ENCODE measurements at regions not wholly inside any gene's neighbourhood (a gene's known extent, or its start where the extent isn't known, plus 50 kb on each side); places are given as distances from the start of the nearest gene placed in this dataset.

GRCh38 chr3:5304789-5305683, 117.5 kb downstream of the EDEM1 start:
- no peak for DNase-seq (ENCODE audit: low read depth)

DNA sequence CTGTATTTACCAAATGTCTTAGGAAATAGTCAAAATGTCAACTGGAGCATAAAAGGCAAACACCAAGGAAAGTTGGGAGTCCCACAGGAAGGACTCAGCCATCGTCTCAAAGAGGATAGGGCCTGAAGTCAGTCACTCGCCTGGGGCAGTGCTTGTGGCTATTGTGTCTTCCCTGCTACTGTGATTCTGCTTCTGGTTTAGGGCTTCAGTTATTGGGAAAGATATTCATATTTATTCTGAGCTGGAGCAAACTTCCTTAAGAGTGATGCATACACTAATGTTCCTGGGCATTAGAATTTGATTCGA, 118.1 kb downstream of the EDEM1 start:
- DNase-seq (ENCODE audit: low read depth): no peak

DNA sequence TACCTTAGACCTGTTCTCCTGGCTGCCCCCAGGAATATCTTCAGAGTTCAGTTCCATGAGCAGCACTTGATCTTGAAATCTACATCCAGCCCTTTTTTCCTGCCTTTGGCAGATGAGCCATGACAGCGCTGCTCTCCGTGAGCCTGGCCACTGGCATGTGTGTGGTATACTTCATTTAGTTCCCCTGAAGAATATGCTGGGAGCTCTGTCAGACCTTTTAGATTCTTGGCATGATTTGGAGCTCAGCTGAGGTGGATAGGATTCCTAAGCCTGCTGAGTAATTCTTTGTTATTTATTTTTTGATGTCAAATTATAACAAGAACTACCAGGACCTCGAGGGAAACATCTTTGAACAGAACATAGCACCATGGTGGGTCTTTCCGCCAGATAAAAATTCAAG, 121.7 kb downstream of the EDEM1 start:
- no peak for DNase-seq (ENCODE audit: low read depth)

GRCh38 chr3:5309602-5310001, 122.1 kb downstream of the EDEM1 start:
- no peak for DNase-seq (ENCODE audit: low read depth)

DNA sequence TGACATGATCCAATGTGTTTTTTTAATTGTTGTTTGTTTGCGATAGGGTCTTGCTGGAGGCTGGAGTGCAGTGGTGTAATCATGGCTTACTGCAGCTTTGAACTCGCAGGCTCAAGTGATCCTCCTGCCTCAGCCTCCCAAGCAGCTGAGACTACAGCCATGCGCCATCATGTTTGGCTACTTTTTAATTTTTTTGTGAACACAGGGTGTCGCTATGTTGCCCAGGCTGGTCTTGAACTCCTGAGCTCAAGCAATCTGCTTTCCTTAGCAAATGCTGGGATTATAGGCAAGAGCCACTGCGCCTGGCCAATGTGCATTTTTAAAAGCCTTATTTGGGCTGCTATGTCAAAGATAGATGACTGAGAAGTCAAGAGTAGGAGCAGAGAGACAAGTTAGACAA, 123.0 kb downstream of the EDEM1 start:
- no peak for DNase-seq (ENCODE audit: low read depth)

GRCh38 chr3:5312290-5312689, 124.8 kb downstream of the EDEM1 start:
- DNase-seq (ENCODE audit: low read depth): no peak

DNA sequence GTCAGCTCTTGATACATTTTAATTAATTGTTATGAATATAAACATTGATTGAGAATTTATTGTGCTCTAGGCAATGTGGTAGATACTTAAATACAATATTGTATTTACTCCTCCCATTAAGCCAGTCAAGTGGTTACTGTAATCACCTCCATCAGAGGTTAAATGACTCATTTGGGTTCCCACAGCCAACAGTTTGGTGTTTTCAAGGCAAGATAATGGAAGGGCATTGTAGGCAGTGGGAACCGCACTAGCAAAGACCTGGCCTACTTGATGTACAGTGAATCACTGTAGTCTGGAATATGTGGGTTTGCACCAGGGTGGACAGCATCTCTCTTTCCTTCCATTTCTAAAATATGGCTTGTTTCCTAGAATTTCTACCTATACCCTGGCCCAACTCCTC, 127.4 kb downstream of the EDEM1 start:
- DNase-seq (ENCODE audit: low read depth): no peak

GRCh38 chr3:5317557-5317956, 130.1 kb downstream of the EDEM1 start:
- DNase-seq (ENCODE audit: low read depth): no peak

GRCh38 chr3:5319454-5319853, 131.9 kb downstream of the EDEM1 start:
- DNase-seq (ENCODE audit: low read depth): no peak

DNA sequence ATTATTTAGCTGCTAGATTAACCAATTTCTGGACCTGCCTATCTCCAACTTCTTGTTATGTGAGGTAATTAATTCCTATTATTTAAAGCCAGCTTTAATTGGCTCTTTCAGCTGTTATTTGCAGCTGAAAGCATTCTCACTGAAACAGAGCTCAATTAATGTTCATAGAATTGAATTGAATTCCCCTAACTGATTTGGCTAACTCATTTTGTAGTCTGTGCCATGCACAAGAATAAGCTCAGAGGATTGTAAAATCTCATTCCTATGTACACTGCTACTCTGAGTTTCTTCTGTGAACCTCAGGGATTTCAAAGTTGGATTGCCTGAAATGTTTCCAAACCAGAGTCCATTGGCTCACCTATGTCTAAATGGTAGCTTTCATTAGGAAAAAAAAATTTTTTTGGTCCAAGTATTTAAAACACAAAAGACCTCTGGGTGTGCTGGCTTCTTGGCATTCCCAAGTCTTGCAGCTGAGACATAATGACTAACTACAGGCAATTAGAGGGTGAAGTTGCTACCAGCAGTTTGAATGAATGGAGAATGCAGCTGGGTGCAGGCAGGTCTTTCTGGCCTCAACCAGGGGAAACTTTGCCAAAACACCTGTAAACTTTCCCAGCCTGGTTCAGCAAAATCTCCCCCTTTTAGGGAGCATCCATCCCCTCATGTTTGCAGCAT, 134.3 kb downstream of the EDEM1 start:
- DNase-seq (ENCODE audit: low read depth): no peak

- DNase-seq (ENCODE audit: low read depth): no peak
Observed at GRCh38 chr3:5324780-5325179, 137.3 kb downstream of the EDEM1 start.

DNA sequence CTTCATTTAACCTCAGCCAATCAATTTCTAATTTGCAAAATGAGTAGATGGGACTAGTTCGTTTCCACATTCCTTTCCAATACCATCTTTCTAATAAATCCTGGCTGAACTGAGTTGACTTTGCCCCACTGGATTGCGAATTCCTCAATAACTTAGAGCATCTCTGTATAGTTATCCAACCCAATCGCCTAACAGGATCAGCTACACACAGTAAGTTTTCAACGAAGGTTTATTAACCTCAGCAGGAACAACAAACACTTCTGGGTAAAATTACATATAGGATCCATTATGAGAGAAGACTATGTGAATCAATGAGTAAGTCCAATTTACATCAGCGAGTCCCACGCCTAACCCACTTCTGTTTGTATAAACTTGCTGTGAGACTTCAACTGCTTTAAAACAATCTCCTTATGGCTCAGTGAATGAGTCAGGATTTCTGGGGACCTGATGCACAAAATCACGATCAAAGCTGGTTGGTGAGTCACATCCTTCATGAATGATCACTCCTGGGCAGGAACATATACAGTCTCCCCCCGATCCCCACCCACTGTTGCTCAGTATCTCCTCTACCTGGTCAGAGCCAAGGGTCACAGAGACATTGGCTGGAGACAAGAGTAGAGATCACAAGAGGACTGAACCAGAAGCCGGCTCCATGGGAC, 142.8 kb downstream of the EDEM1 start:
- peak; percentile 57 for DNase-seq (ENCODE audit: low read depth)

GRCh38 chr3:5331567-5332269, 144.2 kb downstream of the EDEM1 start:
- DNase-seq (ENCODE audit: low read depth): no peak

- no peak for DNase-seq (ENCODE audit: low read depth)
Observed at GRCh38 chr3:5332270-5332956, 144.9 kb downstream of the EDEM1 start.

DNA sequence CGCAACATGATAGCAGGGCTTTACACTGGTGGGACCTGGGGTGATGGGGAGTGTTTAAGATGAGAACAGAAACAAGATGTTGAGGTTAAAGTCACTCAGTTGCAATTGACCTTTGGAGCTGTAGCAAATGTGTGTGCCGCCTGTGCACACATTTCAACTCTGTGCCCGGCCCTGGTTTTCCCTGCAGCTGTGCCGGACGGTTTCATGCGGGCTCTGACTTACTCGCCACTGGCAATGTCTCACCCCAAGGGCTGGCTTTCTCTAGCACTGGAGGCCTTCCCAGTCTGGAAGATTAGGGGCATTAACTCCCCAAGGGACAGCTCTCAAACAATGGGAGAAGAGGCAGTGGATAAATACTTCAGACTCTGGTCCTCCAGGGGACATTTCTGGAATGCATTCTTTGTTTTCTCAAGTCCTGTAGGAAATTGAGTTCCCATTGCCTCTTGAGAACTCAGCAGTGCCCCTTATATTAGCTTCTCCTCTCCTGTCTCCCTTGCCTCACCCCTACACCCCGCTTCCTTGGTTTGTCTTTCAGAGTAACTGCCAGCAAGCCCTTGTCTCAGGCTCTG, 152.5 kb downstream of the EDEM1 start:
- DNase-seq (ENCODE audit: low read depth): no peak

DNA sequence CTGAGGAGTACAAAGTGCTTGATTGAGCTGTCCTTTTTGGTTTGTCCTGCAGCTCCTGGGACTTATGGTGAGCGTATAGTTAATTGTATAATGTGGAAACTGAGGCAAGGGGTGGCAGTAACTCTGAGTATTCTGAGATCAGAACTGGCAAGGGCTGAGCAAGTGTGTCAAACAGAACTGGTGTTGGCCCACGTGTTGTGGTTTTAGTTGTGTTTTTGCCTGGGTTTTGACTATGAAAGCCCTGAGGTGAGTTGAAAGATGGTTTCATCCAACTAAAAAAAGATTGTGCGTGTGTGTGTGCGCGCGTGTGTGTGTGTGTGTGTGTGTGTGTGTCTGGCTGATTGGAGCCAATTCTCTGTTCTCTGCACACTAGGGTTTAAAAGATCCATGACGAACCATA, 154.1 kb downstream of the EDEM1 start:
- DNase-seq (ENCODE audit: low read depth): no peak

- no peak for DNase-seq (ENCODE audit: low read depth)
Observed at GRCh38 chr3:5343459-5343858, 156.0 kb downstream of the EDEM1 start.

DNA sequence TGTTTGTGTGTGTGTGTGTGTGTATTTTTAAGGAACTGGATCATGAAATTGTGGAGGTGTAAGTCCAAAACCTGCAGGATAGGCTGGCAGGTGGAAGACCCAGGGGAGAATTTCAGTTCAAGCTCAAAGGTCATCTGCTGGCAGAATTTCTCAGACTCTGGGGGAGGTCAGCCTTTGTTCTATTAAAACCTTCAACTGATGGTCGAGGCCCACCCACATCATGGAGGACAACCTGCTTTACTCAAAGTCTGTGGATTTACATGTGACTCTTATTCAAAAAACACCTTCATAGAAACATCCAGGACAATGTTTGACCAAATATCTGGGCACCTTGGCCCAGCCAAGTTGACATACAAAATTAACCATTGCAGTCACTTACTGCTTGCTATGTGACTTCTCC, 157.2 kb downstream of the EDEM1 start:
- DNase-seq (ENCODE audit: low read depth): no peak

- no peak for DNase-seq (ENCODE audit: low read depth)
Observed at GRCh38 chr3:5347486-5347885, 160.0 kb downstream of the EDEM1 start.

GRCh38 chr3:5348229-5348902, 160.9 kb downstream of the EDEM1 start:
- DNase-seq (ENCODE audit: low read depth): no peak

DNA sequence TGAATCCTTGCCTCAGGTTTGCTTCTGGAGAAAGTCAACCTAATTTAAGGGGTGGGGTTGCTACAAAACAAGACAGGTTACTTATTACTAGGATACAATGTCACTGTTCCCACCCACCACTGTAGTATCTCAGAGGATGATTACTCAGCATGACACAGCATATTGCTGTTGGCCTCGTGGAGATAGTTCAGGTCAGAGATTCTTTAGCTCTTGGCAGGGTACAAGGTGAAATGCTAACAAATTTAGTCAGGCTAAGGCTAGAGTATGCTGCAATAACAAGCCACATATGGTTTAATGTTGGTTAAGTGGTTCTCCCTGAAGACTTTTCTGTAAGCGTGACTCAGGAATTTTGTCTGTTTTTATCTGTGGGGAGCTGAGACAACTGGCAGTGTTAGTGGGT, 161.8 kb downstream of the EDEM1 start:
- DNase-seq (ENCODE audit: low read depth): no peak

All from non-pigmented ciliary epithelial cell (primary cell).